Ecto neural progenitor cell (in vitro differentiated cells): ENCODE measurements at regions not wholly inside any gene's neighbourhood (a gene's known extent, or its start where the extent isn't known, plus 50 kb on each side); places are given as distances from the start of the nearest gene placed in this dataset.

Source experiments
- DNase-seq: peaks from one replicate; pipeline ENCODE4 v3.0.0-alpha.2; 2018; ENCODE audit warnings: low spot score

DNA sequence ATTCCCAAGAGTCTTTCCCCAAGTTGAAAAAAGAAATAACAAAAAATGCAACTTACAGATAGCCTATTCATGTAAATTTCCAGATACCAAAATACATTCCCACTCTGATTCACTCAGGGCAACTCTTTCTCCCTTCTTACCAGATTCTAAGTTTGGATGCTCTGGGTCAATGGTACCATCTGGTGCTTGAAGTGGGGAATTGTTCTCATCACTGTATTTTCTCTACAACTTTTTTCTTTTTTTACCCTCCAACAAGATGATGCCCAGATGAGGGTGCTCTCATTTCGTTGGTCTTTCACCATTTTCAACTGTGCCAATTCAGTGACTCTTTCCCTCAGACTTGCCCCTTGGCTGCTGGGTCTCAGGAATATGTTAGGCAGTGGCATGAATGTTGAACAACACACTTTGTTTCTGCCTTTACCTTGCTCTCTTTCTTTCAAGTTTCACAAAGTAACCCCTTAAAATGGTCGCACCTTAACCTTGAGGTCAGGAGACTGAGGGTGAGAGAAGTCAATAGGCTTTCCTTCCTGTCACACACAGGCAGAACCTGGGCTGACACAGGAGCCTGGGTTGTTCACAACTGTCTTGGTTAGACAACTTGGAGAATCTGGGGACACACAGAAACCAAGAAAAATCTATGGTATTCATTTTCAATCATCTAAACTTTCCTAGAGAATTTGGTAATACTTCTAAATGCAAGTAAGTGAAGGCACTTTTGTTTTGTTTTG is 330.7 kb upstream of the SLCO3A1 start:
- no peak for DNase-seq

DNA sequence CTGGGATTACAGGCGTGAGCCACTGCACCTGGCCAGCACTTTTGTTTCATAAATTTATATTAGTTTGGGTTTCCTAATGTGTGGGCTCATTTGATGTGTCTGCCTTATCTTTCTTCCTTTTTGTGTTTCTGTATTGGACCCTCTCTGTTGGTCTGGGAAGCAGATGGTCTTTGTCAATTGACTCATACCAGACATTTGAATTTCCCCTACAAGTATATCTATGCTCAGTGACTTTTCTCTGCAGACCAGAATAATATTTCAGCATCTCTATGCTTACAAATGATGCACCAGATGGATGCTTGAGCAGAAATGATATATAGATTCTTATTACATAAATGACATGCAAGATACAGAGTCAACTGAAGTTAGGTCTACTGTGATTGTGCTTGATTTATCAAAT is 329.9 kb upstream of the SLCO3A1 start:
- no peak for DNase-seq

DNA sequence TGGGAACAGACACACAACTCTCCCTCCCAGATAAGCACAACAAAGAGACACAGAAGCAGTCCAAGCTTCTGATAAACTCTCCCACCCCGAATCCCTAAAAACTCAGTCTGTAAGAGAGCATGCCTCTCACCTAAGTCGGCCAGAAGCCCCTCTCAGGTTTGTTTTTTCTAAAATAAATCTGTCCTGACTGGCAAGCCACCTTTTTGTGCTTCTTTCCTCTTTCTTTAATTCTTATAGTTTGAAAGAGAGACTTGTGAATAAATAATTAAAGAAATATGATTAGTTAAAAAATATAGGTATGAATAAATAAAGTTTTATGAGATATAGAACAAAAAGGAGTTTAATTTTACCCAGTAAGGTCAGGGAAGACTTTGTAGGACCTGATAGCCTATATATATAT is 329.0 kb upstream of the SLCO3A1 start:
- DNase-seq, result no peak

DNA sequence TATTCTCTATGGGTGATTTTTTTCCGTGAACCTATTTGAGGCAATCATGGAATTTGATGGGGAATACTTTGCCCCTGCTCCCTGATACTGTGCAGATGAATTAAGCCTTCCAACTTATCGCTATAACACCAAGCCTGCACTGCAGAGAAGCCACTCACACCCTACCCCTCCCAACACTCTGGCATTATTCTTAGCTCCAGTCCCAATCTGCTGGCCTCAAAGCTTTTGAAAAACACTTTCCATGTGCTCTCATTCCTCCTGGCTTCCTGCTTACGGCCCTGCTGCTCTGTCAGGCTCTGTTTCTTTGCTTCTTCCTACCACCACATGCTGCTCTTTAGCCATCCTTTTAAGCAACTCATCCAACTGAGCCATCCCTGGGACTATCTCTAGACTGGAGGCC is 327.8 kb upstream of the SLCO3A1 start:
- DNase-seq, result no peak

DNA sequence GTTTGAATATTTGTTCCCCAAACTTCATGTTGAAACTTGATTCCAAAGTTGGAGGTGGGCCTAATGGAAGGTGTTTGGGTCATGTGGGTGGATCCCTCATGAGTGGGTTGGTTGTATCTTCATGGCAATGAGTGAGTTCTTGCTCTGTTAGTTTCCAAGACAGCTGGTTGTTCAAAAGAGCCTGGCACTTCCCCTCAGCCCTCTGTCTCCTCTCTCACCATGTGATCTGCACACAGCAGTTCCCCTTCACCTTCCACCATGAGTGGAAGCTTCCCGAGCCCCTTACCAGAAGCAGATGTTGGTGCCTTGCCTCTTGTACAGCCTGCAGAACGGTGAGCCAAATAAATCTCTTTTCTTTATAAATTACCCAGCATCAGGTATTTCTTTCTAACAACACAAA is 327.1 kb upstream of the SLCO3A1 start:
- no peak for DNase-seq

DNA sequence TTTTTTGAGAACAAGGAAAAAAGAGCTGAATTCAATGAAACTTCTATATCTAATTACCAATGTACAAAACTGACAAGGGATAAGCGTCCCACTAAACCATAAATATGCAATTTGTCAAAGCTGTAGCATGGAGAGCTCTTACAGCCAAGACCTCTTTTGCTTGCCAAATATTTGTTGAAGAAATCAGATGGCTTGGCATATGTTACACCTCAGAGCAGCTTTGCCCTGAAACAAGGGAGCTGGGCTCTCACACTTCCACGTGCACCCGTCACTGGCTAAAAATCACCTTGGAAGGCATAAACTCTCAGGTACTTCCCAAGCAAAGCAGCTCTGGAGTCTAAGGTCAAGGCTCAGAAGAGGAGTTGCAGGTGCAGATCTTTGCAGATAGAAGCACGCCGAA is 324.7 kb upstream of the SLCO3A1 start:
- no peak for DNase-seq

DNA sequence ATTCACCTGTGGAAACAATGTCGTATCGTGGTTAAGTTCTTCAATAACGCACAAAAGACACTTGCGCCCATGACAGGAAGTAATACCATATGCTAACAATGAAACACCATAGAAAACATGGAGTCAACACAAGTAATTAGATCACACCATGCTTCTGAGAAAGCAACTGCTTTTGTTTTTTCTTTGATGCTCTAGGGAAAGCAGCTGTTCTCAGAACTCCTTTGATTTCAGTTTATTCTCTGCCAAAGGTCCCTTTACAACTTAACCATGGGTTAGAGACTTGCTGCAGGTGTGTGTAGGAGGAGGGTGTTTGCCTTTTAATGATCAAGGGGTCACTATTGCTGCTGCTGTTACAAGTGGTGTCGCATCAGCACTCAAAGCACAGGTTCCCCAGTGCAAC is 324.0 kb upstream of the SLCO3A1 start:
- DNase-seq, result no peak

DNA sequence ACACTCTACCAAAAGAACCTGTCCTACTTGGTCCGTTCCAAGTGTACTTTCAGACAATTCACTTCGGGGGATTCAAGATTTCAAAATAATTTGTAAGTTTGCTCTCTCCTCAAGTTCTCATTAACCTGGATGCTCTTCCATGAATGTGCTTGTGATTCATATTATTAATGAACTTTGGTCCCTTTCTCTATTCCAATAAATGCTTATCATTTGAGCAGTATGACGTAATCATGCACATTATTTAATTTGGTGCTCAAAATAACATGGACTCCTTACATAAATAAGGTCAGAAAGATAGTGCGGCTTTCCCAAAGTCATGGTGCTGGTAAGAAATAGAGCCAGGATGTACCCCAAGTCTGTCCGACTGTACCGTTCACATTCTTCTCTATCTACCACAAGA is 323.2 kb upstream of the SLCO3A1 start:
- no peak for DNase-seq

DNA sequence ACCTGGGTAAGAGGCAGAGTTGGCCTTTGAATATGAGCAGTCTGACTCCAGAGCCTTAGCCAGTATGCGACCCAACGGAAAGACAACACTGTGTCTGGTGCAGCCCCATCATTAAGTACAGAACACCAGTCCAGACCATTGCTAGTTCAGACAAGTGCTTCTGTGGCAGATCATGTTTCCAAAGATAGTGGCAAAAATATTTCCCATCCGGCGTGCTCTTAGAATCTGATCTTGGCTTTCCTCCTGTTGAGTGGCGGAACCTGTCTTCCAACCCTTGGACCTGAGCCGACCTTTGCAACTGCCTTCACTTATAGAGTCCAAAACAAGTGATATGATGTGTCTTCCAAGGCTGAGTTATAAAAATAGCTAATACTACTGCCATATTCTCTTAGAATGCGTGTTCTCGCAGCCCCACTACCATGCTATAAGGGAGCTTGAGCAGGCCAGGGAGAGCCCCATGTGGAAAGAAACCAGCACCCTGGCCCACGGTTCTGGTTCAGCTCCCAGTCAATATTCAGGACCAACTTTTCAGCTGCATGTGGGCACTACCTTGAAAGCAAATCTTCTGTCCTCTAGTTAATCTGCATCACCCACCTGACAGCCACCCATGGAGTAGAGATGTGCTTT is 322.4 kb upstream of the SLCO3A1 start:
- DNase-seq, result no peak

DNA sequence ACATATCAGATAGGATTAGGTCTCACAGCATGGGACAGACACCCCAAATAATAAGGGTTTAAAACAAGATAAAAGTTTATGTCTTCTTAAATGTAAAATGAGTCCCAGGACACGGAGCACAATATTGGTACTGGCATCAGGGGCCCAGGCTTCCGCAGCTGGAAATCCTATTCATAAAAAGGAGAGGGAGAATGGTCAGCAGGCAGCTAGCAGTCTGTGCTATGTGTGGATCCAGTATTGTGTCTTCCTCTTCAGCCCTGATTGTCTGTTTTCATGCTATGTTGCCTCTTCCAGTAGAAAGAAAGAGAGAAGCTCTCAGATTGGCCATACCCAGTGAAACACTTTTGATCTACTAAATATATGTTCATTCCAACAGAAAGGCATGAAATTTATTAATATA is 319.3 kb upstream of the SLCO3A1 start:
- DNase-seq, result no peak

DNA sequence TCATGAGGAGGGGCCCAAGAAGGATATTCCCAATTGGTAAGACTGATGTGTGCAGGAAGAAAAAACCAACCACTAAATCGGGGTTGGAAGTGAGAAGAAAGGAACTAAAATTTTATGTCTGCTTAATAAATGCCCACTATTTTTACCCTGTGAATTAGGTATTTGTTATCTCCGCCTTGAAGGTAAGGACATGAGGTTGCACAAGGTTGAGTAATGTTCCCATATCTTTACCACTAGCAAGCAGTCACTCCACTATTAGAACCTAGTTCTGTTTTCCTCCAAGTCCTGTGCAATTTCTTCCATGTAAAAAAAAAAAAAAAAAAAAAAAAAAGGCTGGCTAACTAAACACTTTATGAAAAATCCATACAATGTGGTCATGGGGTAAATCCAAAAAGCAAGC is 318.5 kb upstream of the SLCO3A1 start:
- DNase-seq, result no peak

DNA sequence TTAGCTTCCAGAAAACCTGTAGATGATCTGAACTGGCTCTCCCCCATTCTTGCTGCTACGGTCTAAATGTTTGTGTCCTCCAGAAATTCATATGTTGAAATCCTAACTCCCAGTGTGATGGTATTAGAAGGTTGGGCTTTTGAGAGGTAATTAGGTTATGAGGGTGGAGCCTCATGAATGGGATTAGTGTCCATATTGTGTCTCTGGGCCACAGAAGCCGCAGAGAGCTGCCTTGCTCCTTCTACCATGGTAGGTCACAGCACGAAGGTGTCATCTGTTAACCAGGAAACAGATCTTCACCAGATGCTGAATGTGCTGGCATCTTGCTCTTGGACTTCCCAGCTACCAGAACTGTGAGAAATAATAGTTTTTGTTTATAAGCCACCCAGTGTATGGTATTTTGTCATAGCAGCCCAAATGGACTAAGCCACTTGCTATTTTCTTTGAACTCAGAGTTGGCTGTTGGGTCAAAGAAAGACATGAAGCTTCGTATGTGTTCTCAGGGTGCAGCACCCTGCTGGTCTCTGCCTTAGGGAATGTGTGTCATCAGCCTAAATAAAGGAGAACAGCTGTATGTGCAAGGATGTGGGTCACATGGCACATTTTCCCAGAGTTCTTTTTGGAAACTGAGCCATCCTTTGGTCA is 317.5 kb upstream of the SLCO3A1 start:
- DNase-seq, result no peak

DNA sequence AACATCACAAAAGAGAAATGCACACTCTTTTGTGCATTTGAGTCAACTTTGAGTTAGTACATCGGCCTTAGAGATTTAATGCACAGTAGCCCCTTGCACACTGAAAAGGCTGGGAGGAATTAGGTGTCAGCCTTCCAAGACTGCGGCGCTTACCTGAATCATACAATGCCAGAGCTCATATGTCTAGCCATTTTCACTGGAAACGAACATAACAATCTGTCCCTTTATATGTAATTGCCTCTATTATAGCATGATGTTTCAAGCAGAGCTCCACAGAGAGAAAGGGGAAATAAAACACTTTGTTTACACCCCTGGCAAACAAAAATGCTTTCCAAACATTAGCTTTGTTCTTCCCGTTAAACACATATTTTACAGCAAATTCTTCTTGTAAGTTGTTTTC is 315.7 kb upstream of the SLCO3A1 start:
- no peak for DNase-seq

DNA sequence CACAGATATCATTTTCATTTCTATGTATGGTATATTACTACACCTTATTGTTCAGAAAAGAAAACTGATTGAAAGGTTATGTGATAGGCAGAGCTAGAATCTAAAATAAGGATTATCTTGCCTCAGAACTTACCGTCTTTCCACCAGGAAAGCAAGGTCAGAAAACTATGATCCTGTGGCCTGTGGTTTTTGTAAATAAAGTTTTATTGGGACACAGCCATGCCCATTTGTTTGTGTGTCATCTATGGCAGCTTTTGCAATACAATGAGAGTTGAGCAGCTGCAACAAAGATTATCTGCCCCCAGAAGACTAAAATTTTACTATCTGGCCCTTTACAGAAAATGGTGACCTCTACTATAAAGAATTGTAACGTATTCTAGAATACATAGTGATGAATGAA is 314.7 kb upstream of the SLCO3A1 start:
- DNase-seq, result no peak

DNA sequence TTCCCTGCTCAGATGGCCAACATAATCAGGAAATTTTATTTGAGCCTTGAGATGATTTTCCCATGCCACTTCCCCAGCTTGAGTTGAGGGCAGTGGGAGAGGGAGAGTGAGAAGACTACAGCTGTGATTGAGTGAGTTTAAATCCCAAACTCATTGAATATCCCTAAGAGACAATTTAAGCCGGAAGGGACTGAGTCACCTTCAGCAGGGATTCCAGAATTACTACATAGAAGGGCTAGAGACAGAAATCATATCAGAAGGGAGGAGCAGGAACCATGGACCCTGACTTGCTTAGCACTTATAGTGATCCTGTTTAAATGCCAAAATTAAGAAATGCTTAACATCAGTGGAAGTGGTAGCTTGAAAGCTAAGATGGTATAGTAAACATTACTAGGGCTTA is 312.2 kb upstream of the SLCO3A1 start:
- no peak for DNase-seq

DNA sequence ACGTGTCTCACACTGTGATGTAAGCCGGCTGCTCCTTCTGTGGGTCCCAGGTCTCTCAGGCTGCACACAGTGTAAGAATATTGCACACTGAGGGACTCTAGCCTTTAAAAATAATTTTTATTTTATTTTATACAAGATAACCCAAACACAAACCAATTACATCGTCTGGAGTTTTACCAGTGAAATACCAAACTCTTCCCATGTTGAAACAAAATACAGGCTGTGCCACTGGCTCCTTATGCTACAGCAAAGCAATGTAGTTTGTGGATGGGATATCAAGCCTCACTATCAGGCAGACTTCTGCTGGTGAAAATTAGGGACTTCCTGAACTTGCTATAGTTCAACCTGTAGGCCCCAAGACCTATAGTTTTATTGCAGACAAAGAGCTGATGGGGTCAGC is 311.3 kb upstream of the SLCO3A1 start:
- no peak for DNase-seq

DNA sequence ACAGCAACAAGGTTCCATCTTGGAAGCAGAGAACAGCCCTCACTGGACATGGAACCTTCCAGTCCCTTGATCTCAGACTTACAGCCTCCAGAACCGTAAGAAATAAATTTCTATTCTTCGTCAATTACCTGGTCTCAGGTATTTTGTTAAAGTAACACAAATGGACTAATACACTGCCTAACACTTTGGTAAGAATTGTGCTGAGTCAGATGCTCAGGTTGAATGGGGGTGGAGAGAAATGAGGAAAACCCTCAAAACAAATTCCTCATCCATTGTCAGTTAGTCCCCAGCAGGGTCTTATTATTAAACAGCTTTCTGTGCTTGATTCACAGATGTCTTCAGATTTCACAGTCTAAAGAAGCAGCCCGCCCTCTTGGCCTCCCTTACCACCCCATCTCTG is 306.2 kb upstream of the SLCO3A1 start:
- DNase-seq, result no peak

DNA sequence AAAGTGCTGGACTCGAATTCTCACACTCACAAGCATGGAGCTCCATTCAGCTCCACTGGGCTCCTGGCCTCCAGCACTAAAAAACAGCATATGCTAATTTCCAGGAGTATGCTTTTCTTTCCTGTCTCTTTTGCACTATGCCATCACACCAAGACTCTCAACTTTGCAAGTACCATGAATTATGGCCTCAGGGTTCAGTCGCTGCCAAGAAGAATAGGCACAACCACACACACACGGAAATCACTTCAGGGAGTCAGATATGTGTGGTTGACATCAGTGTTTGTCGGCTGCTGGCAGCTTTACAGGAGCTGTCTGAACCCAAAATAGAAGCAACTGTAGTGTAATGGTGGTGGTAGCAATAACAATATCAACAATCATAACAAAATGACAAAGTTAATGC is 305.0 kb upstream of the SLCO3A1 start:
- no peak for DNase-seq

DNA sequence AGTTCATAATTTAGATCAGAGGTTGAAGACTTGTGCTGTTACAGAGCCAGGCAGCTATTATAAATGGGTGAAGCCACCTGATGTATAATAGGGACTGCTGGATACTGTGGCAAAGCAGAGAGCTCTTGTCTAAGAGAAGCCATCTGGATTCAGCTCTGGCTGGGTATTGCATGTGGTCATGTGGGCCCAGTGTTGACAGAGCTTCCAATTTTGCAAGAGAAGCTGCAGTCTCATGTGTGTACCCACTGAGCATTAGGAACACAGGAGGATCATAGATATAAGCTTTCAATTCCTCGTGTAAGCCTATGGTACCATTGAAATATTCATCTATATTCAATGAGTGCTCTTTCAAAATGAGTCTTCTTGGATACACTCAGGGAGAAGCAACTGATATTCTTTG is 303.9 kb upstream of the SLCO3A1 start:
- no peak for DNase-seq

DNA sequence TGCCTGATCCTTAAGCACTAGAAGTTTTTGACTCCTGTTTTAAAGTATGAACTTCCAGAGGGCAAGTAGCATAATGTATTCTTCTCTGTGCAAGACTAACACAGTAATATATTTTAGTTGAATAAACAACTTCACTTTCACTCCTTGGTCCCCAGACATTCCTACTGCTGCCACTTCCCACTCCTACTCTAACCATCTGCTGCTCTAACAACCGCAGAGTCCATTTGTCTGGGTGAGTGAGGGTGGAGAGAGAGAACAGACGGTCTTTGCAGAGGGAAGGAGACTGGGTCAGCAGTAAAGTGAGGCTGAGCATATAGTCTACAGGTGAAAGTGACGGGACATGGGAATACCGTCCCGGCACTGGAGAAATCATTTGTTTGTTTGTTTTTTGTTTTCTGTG is 301.0 kb upstream of the SLCO3A1 start:
- DNase-seq, result no peak

DNA sequence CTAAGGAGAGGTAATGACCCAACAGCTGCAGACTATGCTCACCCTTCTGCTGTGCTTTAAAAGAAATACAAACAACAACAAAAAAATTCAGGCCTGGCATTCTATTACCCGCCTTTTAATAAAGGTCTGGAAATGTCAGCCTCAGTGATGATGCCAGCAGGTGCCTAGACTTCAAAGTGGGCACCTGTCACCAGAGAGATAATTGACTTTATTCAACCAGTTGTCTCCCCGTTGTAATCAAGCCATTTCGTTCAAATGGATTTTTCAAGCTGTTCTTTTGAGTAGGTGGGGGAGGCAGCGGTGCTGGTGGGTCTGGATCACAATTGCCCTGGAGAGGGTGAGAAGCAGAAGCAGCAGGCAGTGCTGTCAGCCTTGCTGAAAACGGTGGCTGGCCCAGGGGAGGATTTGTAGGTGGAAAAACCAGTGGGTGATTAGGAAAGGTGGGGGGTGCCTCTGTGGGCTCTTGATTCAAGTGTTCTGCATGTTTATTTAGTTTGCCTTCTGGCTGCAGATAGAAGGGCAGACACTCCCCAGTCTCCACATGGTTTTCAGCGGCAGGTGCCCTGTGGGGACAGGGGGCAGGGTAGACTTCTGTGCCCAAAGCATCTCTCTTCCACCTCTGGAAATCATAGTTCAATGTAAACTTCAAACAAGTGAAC is 300.2 kb upstream of the SLCO3A1 start:
- no peak for DNase-seq

DNA sequence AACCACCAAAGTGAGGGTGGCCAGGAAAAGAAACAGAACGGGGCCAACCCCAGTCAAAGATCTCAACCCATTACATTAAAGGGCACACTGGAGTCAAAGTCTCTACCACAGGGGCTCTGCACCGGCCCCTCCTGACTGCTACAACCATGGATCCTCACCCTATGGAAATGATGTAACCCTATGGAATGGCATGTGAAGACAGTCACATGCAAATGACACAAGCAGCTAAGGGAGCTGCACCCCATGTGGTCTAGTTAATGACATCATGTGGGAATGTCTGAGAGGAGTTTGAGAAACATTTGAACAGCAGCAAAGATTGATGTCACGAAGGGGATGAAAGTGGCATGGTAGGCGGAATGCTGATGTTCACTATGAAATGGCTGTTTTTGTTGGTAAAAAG is 298.2 kb upstream of the SLCO3A1 start:
- no peak for DNase-seq

DNA sequence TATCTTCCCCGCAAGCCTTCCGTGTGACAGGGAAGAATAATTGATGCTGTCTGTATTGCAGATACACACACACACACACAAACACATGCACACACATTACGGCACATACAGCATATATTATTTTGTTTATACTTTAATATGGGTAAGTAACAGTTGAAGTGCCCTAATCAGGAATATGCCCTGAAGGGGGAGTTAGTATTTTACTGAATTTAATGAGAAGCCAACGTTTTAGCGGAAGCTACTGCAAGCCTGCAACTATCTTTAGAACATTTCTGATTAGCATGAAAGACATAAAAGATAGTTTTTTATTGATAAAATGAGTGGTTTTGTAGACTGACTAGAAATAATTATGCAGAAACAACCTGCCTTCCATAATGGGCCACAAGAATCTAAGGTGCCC is 296.6 kb upstream of the SLCO3A1 start:
- DNase-seq, result no peak
